OCI-LY7 (cell line): ENCODE measurements at regions not wholly inside any gene's neighbourhood (a gene's known extent, or its start where the extent isn't known, plus 50 kb on each side); places are given as distances from the start of the nearest gene placed in this dataset.

Experiments used
- BruUV-seq: library from RNA; stranded (reverse); fragments of 400-500 nt; replicated peaks from 2 replicates; lab custom pipeline; 2021; lab: Mats Ljungman, UMichigan
- CTCF ChIA-PET: fragments of 300-600 bp; sonication (Branson Sonifier 250); formaldehyde crosslinking; loops from one replicate; lab custom pipeline; 2022; ENCODE audit warnings: antibody characterized with exemption; ENCODE audit not compliant: unreplicated experiment; lab: Charles Lee
- POLR2A ChIA-PET: fragments of 300-600 bp; sonication (Branson Sonifier 250); formaldehyde crosslinking; loops from one replicate; lab custom pipeline; 2022; ENCODE audit warnings: antibody characterized with exemption; lab: Charles Lee
- DNase-seq: peaks from one replicate; pipeline ENCODE4 v3.0.0-alpha.2; 2015; ENCODE audit warnings: low spot score
- H2AFZ ChIP-seq: fragments of 200-600 bp; sonication (generic), shearing (Covaris generic); 2 replicates; pipeline ENCODE4 v1.6.1; 2014; ENCODE audit warnings: mild to moderate bottlenecking, antibody characterized with exemption, low read length, moderate library complexity
- H3K27ac ChIP-seq: fragments of 200-600 bp; sonication (generic); 2 replicates; pipeline ENCODE4 v1.5.1; 2014; ENCODE audit warnings: mixed run types, low read depth, mild to moderate bottlenecking, moderate library complexity, low read length, inconsistent platforms; ENCODE audit not compliant: poor library complexity, severe bottlenecking
- H3K36me3 ChIP-seq: fragments of 200-600 bp; sonication (generic); 2 replicates; pipeline ENCODE4 v1.6.1; 2014; ENCODE audit warnings: mild to moderate bottlenecking, antibody characterized with exemption, low read length, moderate library complexity, mixed read lengths; ENCODE audit not compliant: insufficient read depth
- H3K4me1 ChIP-seq: fragments of 200-600 bp; sonication (generic); 2 replicates; pipeline ENCODE4 v1.5.1; 2014; ENCODE audit warnings: mild to moderate bottlenecking, low read length; ENCODE audit not compliant: insufficient read depth, poor library complexity, severe bottlenecking
- H3K4me2 ChIP-seq: fragments of 200-600 bp; sonication (generic); 2 replicates; pipeline ENCODE4 v1.6.1; 2014; ENCODE audit warnings: mild to moderate bottlenecking, low read length
- H3K4me3 ChIP-seq: fragments of 200-600 bp; sonication (generic); 2 replicates; pipeline ENCODE4 v1.5.1; 2014; ENCODE audit warnings: mild to moderate bottlenecking, low read depth, low read length; ENCODE audit not compliant: poor library complexity, severe bottlenecking
- H3K79me2 ChIP-seq: fragments of 200-600 bp; sonication (generic); 2 replicates; pipeline ENCODE4 v1.6.1; 2016; ENCODE audit warnings: low read depth, mild to moderate bottlenecking, low read length, moderate library complexity, mixed read lengths; ENCODE audit not compliant: insufficient read depth
- H3K9me2 ChIP-seq: fragments of 200-600 bp; sonication (generic); 2 replicates; pipeline ENCODE4 v1.6.1; 2016; ENCODE audit warnings: mild to moderate bottlenecking, low read length, mixed read lengths; ENCODE audit not compliant: insufficient read depth
- H3K9me3 ChIP-seq: fragments of 200-600 bp; sonication (generic); 2 replicates; pipeline ENCODE4 v1.6.1; 2014; ENCODE audit warnings: mild to moderate bottlenecking, mixed run types, low read length, mixed read lengths
- H4K20me1 ChIP-seq: fragments of 200-600 bp; sonication (generic); 2 replicates; pipeline ENCODE4 v1.6.1; 2014; ENCODE audit warnings: mild to moderate bottlenecking, antibody characterized with exemption, low read length, moderate library complexity, mixed read lengths; ENCODE audit not compliant: insufficient read depth
- CTCF ChIP-seq: fragments of 200-600 bp; sonication (generic); conservative IDR thresholded peaks from 2 replicates; pipeline ENCODE4 v1.5.1; 2014; ENCODE audit warnings: mild to moderate bottlenecking, antibody characterized with exemption, low read length, moderate library complexity, mixed read lengths
- EZH2phosphoT487 ChIP-seq: fragments of 200-600 bp; sonication (generic); IDR thresholded peaks from 2 replicates; pipeline ENCODE4 v1.6.1; 2018; ENCODE audit warnings: low read depth, borderline replicate concordance, mild to moderate bottlenecking, mixed run types, antibody characterized with exemption, low read length, moderate library complexity, mixed read lengths
- intact Hi-C: fragments of 100-400 bp; cut with micrococcal nuclease; formaldehyde crosslinking; loops from one replicate; pipeline ENCODE4 v1.10.0; 2022; ENCODE audit not compliant: unreplicated experiment

- no peak overlapping the region for H3K4me3 ChIP-seq
- no peak overlapping the region for H3K4me2 ChIP-seq
- TF ChIP-seq CTCF: no peak
- no peak for TF ChIP-seq EZH2phosphoT487
- H3K27ac ChIP-seq: no peak overlapping the region
- BruUV-seq: no TSS peak
- ChIA-PET POLR2A (no interaction called here), CTCF (no interaction called here)
- no peaks in the 10 kb centered on the region for H3K9me3 ChIP-seq
- no peaks in the 10 kb centered on the region for H3K9me2 ChIP-seq
- no peak overlapping the region for H2AFZ ChIP-seq
- intact Hi-C loops: no loop called here
- H3K36me3 ChIP-seq: peaks cover 84% of the 10 kb centered on the region
- DNase-seq: no peak
- H3K4me1 ChIP-seq: peaks cover 11% of the 10 kb centered on the region
- H3K79me2 ChIP-seq: no peaks in the 10 kb centered on the region
- H4K20me1 ChIP-seq: no peaks in the 10 kb centered on the region
Observed at GRCh38 chr19:5212101-5212500, 128.5 kb downstream of the PTPRS start.

- TF ChIP-seq EZH2phosphoT487: no peak
- TF ChIP-seq CTCF: no peak
- H3K4me3 ChIP-seq: no peak overlapping the region
- BruUV-seq: no TSS peak
- DNase-seq: no peak
- H3K27ac ChIP-seq: no peak overlapping the region
- H3K79me2 ChIP-seq: no peaks in the 10 kb centered on the region
- ChIA-PET CTCF (no interaction called here), POLR2A (no interaction called here)
- no peak overlapping the region for H3K4me2 ChIP-seq
- peaks cover 79% of the 10 kb centered on the region for H3K36me3 ChIP-seq
- no peak overlapping the region for H2AFZ ChIP-seq
- H3K4me1 ChIP-seq: peaks cover 3% of the 10 kb centered on the region
- intact Hi-C loops: no loop called here
- no peaks in the 10 kb centered on the region for H4K20me1 ChIP-seq
- H3K9me2 ChIP-seq: no peaks in the 10 kb centered on the region
- no peaks in the 10 kb centered on the region for H3K9me3 ChIP-seq
Observed at GRCh38 chr19:5211217-5211822, 129.3 kb downstream of the PTPRS start.

GRCh38 chr19:5210556-5210955 lies 130.1 kb downstream of the PTPRS start:
- no peak for DNase-seq
- H2AFZ ChIP-seq: no peak overlapping the region
- TF ChIP-seq EZH2phosphoT487 (no peak), CTCF (no peak)
- ChIA-PET POLR2A (no interaction called here), CTCF (no interaction called here)
- BruUV-seq: no TSS peak
- H4K20me1 ChIP-seq: no peaks in the 10 kb centered on the region
- H3K9me2 ChIP-seq: no peaks in the 10 kb centered on the region
- no peak overlapping the region for H3K4me3 ChIP-seq
- H3K9me3 ChIP-seq: no peaks in the 10 kb centered on the region
- intact Hi-C loops: no loop called here
- H3K4me1 ChIP-seq: no peaks in the 10 kb centered on the region
- H3K4me2 ChIP-seq: no peak overlapping the region
- no peaks in the 10 kb centered on the region for H3K79me2 ChIP-seq
- peaks cover 76% of the 10 kb centered on the region for H3K36me3 ChIP-seq
- no peak overlapping the region for H3K27ac ChIP-seq
